HG03025 (cell line): ENCODE measurements at regions not wholly inside any gene's neighbourhood (a gene's known extent, or its start where the extent isn't known, plus 50 kb on each side); places are given as distances from the start of the nearest gene placed in this dataset.
"Not testable (repeated sequence)": the region's sequence is repeated elsewhere in the genome, so short reads cannot be mapped to it uniquely, and the experiment has no call there.

Experiments
- ATAC-seq: cut with Tn5 transposase; IDR thresholded peaks from one replicate; pipeline ENCODE4 v1.9.1; 2021; ENCODE audit warnings: mild to moderate bottlenecking, moderate library complexity; ENCODE audit not compliant: unreplicated experiment, low FRiP score

DNA sequence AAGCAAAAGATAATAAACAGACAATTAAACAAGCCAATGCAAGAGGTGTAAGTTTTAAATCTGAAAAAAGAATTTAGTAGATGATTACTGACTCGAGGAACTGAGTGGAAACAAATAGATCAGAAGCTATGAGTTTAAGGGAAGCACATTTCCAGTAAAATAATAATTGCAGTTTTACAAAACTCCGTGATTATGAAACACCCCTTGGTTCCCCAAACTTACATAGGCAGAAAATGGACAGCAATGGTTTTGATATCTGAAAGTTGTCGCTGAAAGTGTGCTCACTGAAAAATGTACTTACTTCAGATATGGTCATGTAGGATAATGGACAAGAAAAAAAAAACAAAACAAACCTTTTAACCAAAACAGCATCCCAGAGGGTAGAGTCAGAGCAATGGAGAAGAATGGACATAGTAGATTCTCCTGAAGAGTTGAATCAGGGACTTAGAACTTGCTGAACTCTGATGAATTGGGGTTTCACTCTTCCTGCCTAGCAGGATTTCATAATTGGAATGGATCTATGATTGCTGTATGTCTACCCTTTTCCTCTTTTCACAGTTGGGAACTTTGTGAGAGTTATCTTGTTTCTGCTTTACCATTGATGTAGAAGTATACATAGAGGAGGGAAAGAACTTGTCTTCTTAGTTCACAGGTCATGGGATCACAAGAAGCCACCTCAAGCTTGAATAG, 305.6 kb upstream of the ZEB2 start:
- no peak for ATAC-seq

DNA sequence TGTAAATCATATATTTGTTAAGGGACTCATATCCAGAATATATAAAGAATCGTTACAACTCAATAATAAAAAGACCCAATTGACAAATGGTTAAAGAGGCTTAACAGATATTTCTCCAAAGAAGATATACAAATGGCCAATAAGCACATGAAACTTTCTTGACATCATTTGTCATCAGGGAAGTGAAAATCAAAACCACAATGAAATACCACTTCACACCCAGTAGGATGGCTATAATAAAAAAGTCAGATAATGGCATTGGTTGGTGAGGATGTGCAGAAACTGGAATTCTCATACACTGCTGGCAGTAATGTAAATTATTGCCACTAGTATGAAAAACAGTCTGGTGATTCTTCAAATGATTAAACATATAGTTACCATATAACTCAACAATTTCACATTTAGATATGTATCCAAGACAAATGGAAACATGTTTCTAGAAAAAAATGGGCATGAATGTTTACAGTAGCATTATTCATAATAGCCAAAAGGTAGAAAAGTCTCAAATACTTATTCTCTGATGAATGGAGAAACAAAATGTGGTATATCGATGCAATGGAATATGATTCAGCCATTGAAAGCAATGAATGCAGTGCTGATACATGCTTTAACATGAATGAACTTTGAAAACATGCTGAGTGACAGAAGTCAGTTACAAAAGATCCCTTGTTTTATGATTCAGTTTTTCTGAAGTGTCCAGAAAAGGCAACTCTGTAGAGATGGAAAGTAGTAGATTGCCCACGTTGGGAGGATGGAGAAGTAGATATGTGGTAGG, 304.6 kb upstream of the ZEB2 start:
- no peak for ATAC-seq

DNA sequence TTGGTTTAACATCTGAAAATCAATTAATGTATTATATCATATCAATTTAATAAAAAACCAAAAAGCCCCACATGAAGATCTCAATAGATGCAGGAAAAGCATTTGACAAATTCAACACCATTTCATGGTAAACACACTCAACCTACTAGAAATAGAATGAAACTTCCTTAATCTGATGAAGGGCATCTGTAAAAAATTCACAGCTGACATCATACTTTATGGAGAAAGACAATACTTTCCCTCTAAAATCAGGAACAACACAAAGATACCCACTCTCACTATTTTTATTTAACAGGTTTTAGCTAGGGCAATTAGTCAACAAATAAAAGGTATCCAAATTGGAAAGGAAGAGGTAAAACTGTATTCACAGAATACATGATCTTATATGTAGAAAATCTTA, 303.0 kb upstream of the ZEB2 start:
- no peak for ATAC-seq

- ATAC-seq: no peak
Observed at GRCh38 chr2:144812288-144812687, 292.4 kb upstream of the ZEB2 start.

GRCh38 chr2:144801766-144802165, 281.8 kb upstream of the ZEB2 start:
- ATAC-seq: no peak

- no peak for ATAC-seq
Observed at GRCh38 chr2:144801325-144801724, 281.4 kb upstream of the ZEB2 start.

- ATAC-seq: no peak
Observed at GRCh38 chr2:144798989-144799388, 279.1 kb upstream of the ZEB2 start.

- ATAC-seq: no peak
Observed at GRCh38 chr2:144798034-144798433, 278.1 kb upstream of the ZEB2 start.

DNA sequence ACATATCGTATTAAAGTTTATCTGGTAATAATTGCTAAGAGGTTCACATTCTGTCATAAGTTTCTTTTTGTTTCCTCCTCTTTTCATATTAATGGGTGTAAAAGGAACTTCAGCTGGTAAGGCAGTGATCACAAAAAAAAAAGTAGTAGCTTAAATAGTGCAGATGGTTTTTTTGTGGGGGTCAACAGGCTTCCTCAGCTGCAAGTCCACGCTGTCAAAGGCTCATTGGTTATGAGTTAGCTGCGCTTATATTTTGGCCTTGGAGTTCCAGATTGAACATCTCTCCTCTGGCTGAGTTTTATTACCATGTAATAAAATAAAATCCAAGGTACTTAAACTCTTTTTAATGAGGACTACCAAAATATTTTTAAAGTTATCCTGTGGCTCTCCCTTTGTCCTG, 277.0 kb upstream of the ZEB2 start:
- ATAC-seq: no peak

GRCh38 chr2:144796164-144796563, 276.2 kb upstream of the ZEB2 start:
- no peak for ATAC-seq

DNA sequence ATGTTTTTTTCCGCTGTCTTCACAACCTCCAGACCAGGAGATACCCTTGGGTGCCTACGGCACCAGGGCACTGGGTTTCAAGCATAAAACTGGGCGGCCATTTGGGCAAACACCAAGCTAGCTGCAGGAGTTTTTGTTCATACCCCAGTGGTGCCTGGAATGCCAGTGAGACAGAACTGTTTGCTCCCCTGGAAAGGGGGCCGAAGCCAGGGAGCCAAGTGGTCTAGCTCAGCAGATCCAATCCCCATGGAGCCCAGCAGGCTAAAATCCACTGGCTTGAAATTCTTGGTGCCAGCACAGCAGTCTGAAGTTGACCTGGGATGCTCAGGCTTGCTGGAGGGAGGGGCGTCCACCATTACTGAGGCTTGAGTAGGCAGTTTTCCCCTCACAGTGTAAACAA, 265.3 kb upstream of the ZEB2 start:
- no peak for ATAC-seq

DNA sequence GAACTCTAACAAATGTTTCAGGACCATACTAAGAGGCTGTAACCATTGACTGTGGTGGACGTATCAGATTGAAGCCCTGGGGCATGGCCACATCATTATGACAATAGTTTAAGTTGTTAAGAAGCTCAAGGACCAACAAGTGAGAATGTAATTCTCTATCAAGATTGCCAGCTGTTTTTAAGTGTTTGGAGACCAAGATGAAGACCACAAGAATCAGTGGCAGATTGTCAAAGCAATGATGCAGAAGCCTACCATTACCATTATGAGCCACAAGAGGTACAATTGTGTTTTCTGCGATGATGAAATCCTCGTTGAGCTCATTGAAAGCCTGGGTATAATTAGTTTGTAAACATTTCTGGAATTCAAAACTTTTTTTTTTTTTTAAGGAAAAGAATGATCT, 261.1 kb upstream of the ZEB2 start:
- no peak for ATAC-seq

DNA sequence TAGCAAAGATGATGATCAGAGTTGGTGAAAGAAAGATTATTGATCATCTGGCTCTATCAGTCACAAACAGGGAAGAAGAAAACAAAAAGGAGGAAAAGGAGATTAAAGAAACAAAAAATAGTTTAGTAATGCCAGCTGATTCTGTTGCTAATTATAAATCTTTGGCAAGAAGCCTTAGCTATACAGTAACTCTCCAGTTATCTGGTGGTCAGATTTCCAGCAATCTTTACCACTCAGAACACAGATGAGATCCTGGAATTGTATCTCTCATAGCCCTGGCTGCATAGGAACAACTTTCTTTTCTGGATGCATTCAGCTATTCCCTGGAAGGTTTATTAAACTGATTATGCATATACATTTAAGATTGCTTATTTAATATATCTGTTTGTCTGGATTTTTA, 256.8 kb upstream of the ZEB2 start:
- ATAC-seq: no peak

- ATAC-seq: no peak
Observed at GRCh38 chr2:144774809-144775208, 254.9 kb upstream of the ZEB2 start.

DNA sequence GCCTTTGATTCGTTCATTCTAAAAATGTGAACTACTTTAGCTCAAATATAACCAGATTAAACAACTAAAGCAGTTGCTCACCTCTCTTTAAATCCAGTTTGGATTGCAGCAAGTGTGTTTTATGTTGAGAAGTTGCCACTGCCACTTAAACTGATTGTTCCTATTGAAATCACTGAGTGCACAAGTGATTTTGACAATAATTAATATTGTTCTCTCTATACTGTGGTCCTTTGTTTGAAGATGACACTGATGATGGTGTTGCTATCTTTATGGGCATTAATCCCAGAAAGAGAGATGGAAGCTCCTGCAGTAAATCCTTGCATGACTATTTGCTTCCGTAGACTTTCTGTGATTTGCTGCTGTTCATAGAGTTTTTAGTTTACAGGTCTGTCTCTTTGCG, 251.4 kb upstream of the ZEB2 start:
- ATAC-seq: no peak

DNA sequence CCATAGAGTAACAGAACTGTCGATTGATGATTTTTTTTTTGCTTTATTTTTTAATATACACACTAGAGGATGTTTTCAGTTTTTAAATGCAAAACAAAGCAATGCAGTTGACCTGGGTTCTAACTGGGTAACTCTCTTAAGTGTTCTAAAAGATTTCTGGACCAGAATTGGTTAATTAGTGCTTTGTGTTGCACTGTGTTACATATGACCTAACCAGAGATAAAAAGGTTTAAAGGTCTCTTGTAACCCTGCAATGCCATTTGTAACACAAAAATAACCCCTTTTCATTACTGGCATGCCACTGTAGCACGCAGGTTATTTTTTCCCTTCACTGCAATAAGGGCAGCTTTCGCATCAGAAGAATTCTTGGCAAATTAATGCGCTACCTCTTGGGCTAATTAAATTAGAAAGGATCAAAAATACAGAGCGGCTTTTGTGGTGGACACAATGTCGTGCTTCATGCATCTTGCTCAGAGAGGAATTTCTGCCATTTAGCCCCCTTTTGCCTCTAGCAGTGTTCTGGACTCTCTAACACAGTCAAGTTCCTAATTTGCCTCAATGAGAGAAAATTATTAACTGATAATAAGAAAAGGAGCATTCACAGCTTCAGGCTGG, 250.8 kb upstream of the ZEB2 start:
- ATAC-seq: no peak

DNA sequence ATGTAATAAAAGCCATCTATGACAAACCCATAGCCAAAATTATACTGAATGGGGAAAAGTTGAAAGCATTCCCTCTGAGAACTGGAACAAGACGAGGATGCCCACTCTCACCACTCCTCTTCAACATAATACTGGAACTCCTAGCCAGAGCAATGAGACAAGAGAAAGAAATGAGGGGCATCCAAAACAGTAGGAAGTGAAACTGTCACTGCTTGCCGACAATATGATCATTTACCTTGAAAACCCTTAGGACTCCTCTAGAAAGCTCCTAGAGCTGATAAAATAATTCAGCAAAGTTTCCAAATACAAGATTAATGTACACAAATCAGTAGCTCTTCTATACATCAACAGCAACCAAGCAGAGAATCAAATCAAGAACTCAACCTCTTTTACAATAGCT, 241.0 kb upstream of the ZEB2 start:
- not testable (repeated sequence) for ATAC-seq

DNA sequence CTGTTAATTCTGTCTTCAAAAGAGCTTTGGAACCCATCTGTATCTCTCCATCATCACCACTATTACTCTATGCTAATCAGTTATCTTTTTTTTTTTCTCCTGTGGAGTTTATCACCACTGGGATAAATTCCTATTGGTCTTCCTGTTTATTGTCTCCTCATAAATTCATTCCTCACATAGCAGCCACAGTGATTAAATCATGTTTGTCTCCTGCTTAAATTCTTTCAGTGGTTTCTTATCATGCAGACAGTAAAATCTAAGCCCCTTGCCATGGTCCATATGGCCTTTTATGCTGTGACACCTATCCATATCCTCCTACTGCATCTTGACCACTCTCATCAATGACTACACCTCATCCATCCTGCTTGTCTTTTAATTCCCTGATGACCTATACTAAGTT, 239.8 kb upstream of the ZEB2 start:
- ATAC-seq: no peak

DNA sequence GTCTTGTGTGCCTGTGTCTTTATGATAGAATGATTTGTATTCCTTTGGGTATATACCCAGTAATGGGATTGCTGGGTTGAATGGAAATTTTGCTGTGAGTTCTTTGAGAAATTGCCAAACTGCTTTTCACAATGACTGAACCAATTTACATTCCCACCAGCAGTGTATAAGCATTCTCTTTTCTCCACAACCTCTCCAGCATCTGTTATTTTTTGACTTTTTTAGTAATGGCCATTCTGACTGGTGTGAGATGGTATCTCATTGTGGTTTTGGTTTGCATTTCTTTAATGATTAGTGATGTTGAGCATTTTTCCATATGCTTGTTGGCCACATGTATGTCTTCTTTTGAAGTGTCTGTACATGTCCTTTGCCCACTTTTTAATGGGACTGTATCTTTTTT, 238.3 kb upstream of the ZEB2 start:
- not testable (repeated sequence) for ATAC-seq

- no peak for ATAC-seq
Observed at GRCh38 chr2:144753416-144753815, 233.5 kb upstream of the ZEB2 start.

GRCh38 chr2:144751142-144751905, 231.4 kb upstream of the ZEB2 start:
- no peak for ATAC-seq
